ENCODE measurements at regions not wholly inside any gene's neighbourhood (a gene's known extent, or its start where the extent isn't known, plus 50 kb on each side); places are given as distances from the start of the nearest gene placed in this dataset.

DNA sequence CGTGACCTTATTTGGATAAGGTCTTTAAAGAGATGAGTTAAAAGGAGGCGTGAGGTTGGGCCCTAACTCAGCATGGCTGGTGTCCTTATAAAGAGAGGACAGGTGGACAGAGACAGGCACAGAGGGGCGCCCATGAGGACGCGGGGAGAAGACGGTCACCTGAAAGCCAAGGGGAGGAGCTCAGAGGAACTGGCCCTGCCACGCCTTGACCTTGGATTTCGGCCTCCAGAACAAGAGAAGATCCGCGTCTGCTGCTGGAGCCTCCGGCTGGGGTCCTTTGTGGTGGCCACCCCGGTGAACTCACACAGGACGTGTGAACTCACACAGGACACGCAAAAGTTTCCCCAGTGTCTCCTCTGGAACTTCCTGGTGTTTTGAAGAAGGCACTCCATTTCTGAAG is 122.7 kb downstream of the SIK1 start:
- no peak for TF ChIP-seq CTCF (IDR thresholded peaks at IDR 0.05)
- TF ChIP-seq POLR2A (IDR thresholded peaks at IDR 0.05): no peak
